Activated naive CD8-positive, alpha-beta T cell treated with anti-CD3 and anti-CD28 coated beads, Interleukin-2, amount 10 ng/mL, durations not matched to agents 7 days and 5 days (primary cell): ENCODE measurements at regions not wholly inside any gene's neighbourhood (a gene's known extent, or its start where the extent isn't known, plus 50 kb on each side); places are given as distances from the start of the nearest gene placed in this dataset.

Experiments used
- ATAC-seq: fragments of 150-1000 bp; cut with Tn5 transposase; one replicate; pipeline ENCODE4 v1.10.0; 2021; ENCODE audit warnings: low read depth, moderate library complexity
- POLR2A ChIA-PET: fragments of 350-600 bp; sonication (Branson Sonifier 250); formaldehyde crosslinking; loops from one replicate; lab custom pipeline; 2021; ENCODE audit warnings: antibody characterized with exemption; lab: Charles Lee
- DNase-seq: peaks from one replicate; pipeline ENCODE4 v3.0.0; 2021
- H3K27ac Mint-ChIP-seq: one replicate; pipeline ENCODE4 v1.8.0; 2022; ENCODE audit warnings: mild to moderate bottlenecking, mixed read lengths
- H3K27me3 Mint-ChIP-seq: one replicate; pipeline ENCODE4 v1.8.0; 2022; ENCODE audit warnings: mild to moderate bottlenecking, moderate library complexity, mixed read lengths
- H3K36me3 Mint-ChIP-seq: one replicate; pipeline ENCODE4 v1.8.0; 2021; ENCODE audit warnings: mild to moderate bottlenecking, mixed read lengths
- H3K4me1 Mint-ChIP-seq: one replicate; pipeline ENCODE4 v1.8.0; 2021; ENCODE audit warnings: mixed read lengths
- H3K4me3 Mint-ChIP-seq: one replicate; pipeline ENCODE4 v1.8.0; 2022; ENCODE audit warnings: mild to moderate bottlenecking, moderate library complexity, mixed read lengths
- H3K9me3 Mint-ChIP-seq: one replicate; pipeline ENCODE4 v1.8.0; 2021; ENCODE audit warnings: mixed read lengths

DNA sequence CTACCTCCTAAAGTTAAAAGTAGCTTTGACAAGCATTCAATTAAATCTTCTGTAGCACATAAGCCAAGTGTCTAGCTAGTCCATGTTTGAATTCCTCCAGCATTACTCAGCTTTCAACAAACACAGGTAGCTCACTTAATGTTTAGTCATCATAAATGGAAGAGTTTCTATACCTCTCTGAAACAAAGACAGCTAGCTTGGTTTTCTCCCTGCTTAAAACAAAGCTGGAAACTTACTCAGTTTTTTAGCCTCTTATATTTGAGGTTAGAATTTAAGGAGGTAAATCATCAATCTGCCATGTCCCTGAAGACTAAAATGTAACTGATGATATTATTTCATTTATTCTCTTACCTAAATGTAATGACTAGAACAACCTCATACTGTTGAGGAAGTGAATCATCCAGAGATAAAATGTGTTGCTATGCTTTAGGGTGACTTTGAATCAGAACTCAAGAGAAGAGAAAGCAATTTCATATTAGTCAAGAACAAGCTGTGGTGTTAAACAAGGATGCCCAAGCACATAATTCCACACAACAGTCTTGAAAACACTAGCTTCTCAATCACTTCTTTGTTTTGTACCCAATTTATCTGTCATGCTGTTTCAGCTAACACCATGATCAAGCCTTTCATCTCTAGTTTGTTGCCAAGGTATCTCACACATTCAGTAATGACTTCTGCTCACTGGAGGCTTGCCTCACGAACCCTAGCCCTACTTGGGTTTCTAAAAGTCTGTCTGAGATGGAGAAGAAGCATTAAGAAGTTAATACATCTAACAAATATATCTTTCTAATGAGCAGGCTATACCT is 251.9 kb downstream of the EPM2A start:
- ATAC-seq (no peak), DNase-seq (no peak)
- H3K27me3 Mint-ChIP-seq = no peaks in the 10 kb centered on the region
- POLR2A ChIA-PET = interaction anchor here (0.5 kb wide), 1 partner anchor 715 kb away, joined by 3 read pairs; no protein-coding TSS in a partner anchor
- no peak overlapping the region for H3K27ac Mint-ChIP-seq
- no peak overlapping the region for H3K4me3 Mint-ChIP-seq
- H3K9me3 Mint-ChIP-seq = peaks cover 3% of the 10 kb centered on the region
- H3K4me1 Mint-ChIP-seq = no peaks in the 10 kb centered on the region
- no peaks in the 10 kb centered on the region for H3K36me3 Mint-ChIP-seq

DNA sequence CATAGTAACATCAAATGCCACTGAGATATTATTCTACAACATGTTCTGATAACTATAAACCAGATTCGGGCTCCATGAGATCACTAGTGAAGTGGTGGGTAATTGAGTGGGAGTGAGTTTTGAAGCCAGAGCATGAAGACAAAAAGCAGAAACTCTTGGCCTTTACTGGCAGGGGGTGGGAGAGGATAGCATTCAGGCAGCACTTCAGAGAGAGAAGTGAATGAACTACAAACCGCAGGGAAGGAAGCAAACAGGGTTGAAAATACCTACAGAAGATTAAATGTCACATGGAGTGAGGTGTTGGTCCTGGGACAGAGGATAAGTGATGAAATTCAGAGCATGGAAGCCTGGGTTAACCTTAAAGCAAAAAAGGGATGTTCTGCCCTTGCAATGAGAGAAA is 250.0 kb downstream of the EPM2A start:
- peaks cover 3% of the 10 kb centered on the region for H3K9me3 Mint-ChIP-seq
- POLR2A ChIA-PET = no interaction called here
- H3K27me3 Mint-ChIP-seq = no peaks in the 10 kb centered on the region
- no peak overlapping the region for H3K4me3 Mint-ChIP-seq
- DNase-seq = no peak
- no peak overlapping the region for H3K27ac Mint-ChIP-seq
- no peaks in the 10 kb centered on the region for H3K36me3 Mint-ChIP-seq
- no peaks in the 10 kb centered on the region for H3K4me1 Mint-ChIP-seq
- no peak for ATAC-seq

DNA sequence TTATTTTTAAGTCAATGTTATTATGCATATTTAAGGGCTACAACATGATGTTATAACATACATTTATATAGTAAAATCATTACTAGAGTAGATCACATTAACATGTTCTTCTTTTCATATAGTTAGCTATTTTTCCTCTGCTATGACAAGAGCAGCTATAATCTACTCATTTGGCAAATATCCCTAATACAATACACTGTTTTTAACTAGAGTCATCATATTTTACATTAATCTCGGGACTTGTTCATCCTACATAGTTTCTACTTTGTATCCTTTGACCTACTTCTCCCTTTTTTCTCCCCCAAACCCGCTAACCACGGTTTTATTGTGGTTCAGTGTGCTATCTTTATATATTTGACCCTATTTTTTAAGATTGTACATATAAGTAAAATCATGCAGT is 249.0 kb downstream of the EPM2A start:
- Mint-ChIP-seq H3K36me3 (no peaks in the 10 kb centered on the region), H3K27me3 (no peaks in the 10 kb centered on the region), H3K4me1 (no peaks in the 10 kb centered on the region), H3K9me3 (peaks cover 3% of the 10 kb centered on the region), H3K27ac (no peak overlapping the region), H3K4me3 (no peak overlapping the region)
- no peak for DNase-seq
- POLR2A ChIA-PET = no interaction called here
- no peak for ATAC-seq

DNA sequence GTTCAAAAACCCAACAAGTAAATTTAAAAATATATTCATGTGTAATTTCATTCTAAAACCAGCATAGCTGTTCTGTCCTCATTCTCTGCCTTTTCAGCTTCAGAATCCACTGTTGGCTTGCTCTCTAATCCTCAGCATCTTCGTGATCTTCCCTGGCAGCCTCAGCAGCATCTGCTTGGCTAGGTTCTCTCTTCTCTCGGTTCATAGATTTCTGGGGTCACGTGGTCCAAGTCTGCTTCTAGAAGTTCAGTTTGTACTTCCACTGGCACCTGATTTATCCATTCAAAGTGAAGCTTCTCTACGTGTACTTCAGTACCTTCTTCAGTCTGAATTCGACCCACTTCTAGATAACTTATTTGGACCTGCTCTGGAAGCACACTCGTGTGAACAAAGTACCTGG is 245.7 kb downstream of the EPM2A start:
- no peaks in the 10 kb centered on the region for H3K4me1 Mint-ChIP-seq
- no peak for DNase-seq
- no peaks in the 10 kb centered on the region for H3K27me3 Mint-ChIP-seq
- no peaks in the 10 kb centered on the region for H3K36me3 Mint-ChIP-seq
- no peak overlapping the region for H3K27ac Mint-ChIP-seq
- H3K9me3 Mint-ChIP-seq = peaks cover 3% of the 10 kb centered on the region
- H3K4me3 Mint-ChIP-seq = no peak overlapping the region
- POLR2A ChIA-PET = no interaction called here
- ATAC-seq = no peak

DNA sequence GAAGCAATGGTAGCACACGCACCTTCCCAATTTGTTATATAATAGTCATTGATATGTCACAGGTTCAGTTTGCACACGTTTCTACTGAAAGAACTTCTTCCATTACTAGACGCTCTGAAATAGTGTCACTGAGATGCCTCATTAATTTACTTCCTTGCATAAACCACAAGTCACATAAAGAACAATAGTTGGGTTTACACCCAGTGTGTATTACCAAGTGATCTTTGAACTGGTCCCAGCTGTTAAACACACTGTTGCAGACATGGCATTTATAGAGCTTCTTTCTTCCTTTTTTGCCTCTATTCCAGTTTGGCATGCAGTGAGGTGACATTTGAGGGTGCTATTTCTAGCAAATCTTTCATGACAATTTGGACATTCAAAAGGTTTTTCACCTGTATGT is 245.3 kb downstream of the EPM2A start:
- Mint-ChIP-seq H3K9me3 (peaks cover 3% of the 10 kb centered on the region), H3K27me3 (no peaks in the 10 kb centered on the region), H3K27ac (no peak overlapping the region), H3K4me3 (no peak overlapping the region), H3K36me3 (no peaks in the 10 kb centered on the region), H3K4me1 (no peaks in the 10 kb centered on the region)
- DNase-seq (no peak), ATAC-seq (no peak)
- POLR2A ChIA-PET = no interaction called here

DNA sequence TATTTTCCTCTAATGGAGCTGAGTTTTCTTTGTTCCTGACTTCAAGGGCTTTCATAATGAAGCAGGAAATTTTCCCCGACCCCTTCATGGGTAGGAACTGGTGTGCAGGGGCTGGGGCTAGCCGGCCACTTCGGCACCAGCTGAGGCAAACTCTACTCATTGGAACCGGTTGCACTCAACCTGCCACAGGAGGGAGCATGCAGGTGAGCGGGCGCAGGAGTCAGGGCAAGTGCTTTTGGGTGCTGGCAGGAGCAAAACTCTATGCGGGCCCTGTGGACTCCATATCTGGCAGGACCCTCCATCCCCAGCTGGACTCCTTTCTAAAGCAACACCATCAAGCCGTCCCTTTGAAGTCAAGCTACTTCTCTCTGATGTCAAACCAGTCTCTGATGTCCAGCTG is 244.2 kb downstream of the EPM2A start:
- Mint-ChIP-seq H3K4me1 (no peaks in the 10 kb centered on the region), H3K27me3 (no peaks in the 10 kb centered on the region), H3K4me3 (no peak overlapping the region)

DNA sequence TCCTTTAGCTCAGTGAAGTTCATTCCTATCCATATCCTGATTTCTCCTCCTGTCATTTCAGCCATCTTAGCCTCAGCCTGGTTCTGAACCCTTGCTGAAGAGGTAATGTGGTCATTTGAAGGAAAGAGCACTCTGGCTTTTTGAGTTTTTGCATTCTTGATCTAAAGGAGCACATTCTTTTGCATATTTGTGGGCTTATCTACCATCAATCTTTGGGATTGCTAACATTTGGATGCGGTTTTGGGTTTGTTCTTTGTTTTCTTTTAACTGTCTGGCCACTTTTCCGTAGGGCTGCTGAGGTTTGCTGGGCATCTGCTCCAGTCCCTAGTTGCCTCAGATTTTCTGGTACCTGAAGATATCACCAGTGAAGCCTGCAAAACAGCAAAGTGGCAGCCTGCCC is 238.3 kb downstream of the EPM2A start:
- H3K27me3 Mint-ChIP-seq = no peaks in the 10 kb centered on the region
- H3K4me3 Mint-ChIP-seq = no peak overlapping the region
- H3K4me1 Mint-ChIP-seq = no peaks in the 10 kb centered on the region
- POLR2A ChIA-PET = no interaction called here
- H3K27ac Mint-ChIP-seq = no peak overlapping the region
- peaks cover 4% of the 10 kb centered on the region for H3K9me3 Mint-ChIP-seq
- DNase-seq = no peak
- H3K36me3 Mint-ChIP-seq = no peaks in the 10 kb centered on the region
- no peak for ATAC-seq

More for the DNA sequence above, 244.2 kb downstream of the EPM2A start:
- Mint-ChIP-seq H3K9me3 (peaks cover 4% of the 10 kb centered on the region), H3K36me3 (no peaks in the 10 kb centered on the region), H3K27ac (no peak overlapping the region)
- POLR2A ChIA-PET = no interaction called here
- ATAC-seq = no peak
- DNase-seq = no peak

DNA sequence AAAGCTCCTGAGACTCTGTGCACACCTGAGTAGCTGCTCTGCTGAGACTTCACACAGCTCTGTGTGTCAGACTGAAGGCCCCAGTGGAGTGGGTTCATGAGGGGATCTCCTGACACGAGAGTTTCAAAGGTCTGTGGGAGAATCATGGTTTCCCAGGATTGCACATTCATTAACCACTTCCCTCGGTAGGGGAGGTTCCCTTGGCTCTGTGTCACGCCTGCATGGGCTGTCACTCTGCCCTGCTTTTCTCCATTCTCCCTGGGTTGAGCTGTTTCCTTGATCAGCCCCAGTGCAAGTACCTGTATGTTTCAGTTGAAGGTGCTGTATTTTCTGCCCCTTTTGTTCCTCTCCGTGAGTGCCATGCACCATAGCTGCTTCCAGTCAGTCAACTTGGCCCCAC is 236.9 kb downstream of the EPM2A start:
- H3K27ac Mint-ChIP-seq = no peak overlapping the region
- POLR2A ChIA-PET = no interaction called here

DNA sequence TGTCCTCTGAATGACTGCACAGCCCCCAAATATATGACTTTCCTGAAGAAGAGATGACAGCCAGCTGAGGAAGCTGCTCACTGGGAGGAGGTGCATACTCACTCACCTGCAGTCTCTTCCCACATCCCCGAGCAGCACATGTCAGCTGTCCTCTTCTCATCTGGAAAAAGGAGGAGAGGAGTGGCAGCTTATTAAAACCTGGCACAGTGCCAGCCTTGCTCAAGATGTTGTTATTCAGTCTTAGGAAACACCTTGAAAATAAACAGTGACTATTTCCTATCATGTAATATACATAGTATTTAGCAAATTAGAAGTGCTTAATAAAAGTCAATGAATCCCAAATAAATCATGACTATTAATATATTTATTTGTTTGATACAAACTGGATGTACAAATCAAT is 232.9 kb downstream of the EPM2A start:
- DNase-seq (no peak), ATAC-seq (no peak)
- H3K4me1 Mint-ChIP-seq = no peaks in the 10 kb centered on the region
- POLR2A ChIA-PET = no interaction called here
- no peaks in the 10 kb centered on the region for H3K36me3 Mint-ChIP-seq
- H3K9me3 Mint-ChIP-seq = no peaks in the 10 kb centered on the region
- no peaks in the 10 kb centered on the region for H3K27me3 Mint-ChIP-seq
- H3K4me3 Mint-ChIP-seq = no peak overlapping the region
- no peak overlapping the region for H3K27ac Mint-ChIP-seq

More for the DNA sequence above, 236.9 kb downstream of the EPM2A start:
- no peaks in the 10 kb centered on the region for H3K27me3 Mint-ChIP-seq
- H3K4me3 Mint-ChIP-seq = no peak overlapping the region
- no peaks in the 10 kb centered on the region for H3K4me1 Mint-ChIP-seq
- DNase-seq (no peak), ATAC-seq (no peak)
- peaks cover 4% of the 10 kb centered on the region for H3K9me3 Mint-ChIP-seq
- no peaks in the 10 kb centered on the region for H3K36me3 Mint-ChIP-seq

DNA sequence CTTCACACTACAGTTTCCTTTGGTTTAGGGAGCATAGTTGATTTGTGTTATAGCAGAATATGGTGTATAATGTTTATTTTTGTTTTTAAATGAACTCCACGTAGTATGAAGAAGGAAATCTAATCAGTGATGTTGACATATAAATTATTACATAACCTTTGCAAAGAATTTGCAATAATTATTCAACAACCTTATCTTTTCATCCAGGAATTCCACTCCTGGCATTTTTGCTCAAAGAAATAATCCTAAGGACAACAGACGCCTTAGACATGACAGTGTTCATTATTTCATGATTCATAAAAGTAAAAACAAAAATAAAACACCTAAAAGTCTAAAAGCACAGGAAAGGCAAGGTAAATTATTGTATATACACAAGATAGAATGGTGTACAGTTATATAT is 229.2 kb downstream of the EPM2A start:
- Mint-ChIP-seq H3K9me3 (peaks cover 10% of the 10 kb centered on the region), H3K36me3 (no peaks in the 10 kb centered on the region), H3K4me1 (no peaks in the 10 kb centered on the region), H3K27me3 (no peaks in the 10 kb centered on the region), H3K4me3 (no peak overlapping the region), H3K27ac (no peak overlapping the region)
- POLR2A ChIA-PET = no interaction called here
- ATAC-seq = no peak
- DNase-seq = no peak

DNA sequence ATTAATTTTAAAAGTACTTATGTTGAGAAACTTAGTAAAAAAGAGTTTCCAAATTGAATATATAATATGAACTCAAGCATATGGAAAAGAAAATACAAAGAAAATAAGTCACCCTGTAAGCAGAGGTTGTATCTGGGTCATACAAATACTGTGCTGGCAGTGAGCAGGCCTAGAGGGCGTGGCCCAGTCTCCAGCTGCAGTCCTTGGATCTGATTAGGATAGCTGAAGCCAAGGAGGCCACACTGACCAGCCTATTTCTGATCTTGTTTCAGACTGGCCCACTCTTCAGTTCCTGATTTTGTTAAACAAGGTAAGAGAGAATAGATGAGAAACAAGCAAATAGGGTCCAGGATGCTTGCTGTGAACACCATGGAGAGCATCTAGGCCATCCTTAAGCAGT is 228.8 kb downstream of the EPM2A start:
- Mint-ChIP-seq H3K4me3 (no peak overlapping the region), H3K9me3 (peaks cover 10% of the 10 kb centered on the region), H3K27me3 (no peaks in the 10 kb centered on the region), H3K4me1 (no peaks in the 10 kb centered on the region), H3K27ac (no peak overlapping the region), H3K36me3 (no peaks in the 10 kb centered on the region)
- no peak for ATAC-seq
- no peak for DNase-seq
- POLR2A ChIA-PET = no interaction called here

DNA sequence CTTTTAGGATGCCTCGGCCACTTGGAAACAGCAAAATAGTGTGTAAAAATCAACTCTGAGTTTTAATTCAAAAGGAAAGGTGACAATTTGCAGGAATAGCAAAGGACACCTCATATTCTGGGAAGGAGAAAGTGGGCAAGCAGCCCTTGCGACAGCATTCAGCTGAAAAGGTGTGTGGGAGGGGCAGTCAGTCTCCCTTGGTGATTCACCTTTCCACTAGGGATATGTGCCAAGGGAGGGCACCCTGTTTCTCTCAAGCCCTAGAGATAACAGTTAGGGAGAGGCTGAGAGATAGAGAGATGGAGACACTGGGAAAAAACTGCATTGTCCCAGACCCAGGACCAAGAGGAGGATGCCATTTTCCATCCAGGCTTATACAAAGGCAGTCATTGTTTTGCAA is 228.1 kb downstream of the EPM2A start:
- DNase-seq (no peak), ATAC-seq (no peak)
- Mint-ChIP-seq H3K4me1 (no peaks in the 10 kb centered on the region), H3K36me3 (no peaks in the 10 kb centered on the region), H3K9me3 (peaks cover 10% of the 10 kb centered on the region), H3K4me3 (no peak overlapping the region), H3K27ac (no peak overlapping the region), H3K27me3 (no peaks in the 10 kb centered on the region)
- POLR2A ChIA-PET = no interaction called here

DNA sequence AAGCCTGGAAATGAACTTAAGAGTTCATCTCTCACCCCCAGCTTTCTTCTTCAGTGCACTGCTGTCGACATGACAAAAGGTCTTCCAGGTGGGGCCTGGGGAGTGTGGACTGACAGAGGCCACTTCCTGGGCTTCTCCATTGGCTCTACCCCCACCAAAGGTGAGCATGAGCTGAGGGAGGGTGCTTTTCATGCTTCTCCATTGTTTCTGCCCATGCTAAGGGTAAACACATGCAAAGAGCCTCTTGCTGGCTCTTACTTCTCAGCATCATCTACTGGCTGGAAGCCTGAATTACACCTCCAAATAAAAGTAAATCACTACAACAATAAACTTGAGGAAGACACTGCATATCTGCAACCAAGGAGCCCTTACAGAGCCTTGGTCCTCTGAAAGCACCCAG is 227.2 kb downstream of the EPM2A start:
- H3K4me1 Mint-ChIP-seq = no peaks in the 10 kb centered on the region
- ATAC-seq = no peak
- POLR2A ChIA-PET = no interaction called here
- H3K4me3 Mint-ChIP-seq = no peak overlapping the region
- no peak for DNase-seq
- H3K27ac Mint-ChIP-seq = no peak overlapping the region
- no peaks in the 10 kb centered on the region for H3K27me3 Mint-ChIP-seq
- no peaks in the 10 kb centered on the region for H3K36me3 Mint-ChIP-seq
- peaks cover 10% of the 10 kb centered on the region for H3K9me3 Mint-ChIP-seq

DNA sequence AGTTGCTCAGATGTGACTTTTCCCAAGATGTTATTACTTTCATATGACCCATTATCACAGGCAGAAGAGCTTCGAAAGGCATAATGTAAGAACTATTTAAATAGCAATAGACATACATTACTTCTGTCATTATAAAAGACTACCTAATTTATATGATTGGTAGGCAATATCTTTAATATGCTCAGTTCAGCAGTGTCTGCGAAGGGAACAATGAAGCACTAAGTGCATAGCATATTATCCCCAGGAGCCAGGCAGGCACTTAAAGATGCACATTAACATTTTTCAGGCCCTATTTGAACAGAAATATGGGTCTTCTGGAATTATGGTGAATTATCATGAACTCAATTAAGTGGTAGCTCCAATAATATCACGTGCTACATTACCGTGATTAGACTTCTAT is 217.8 kb downstream of the EPM2A start:
- Mint-ChIP-seq H3K9me3 (no peaks in the 10 kb centered on the region), H3K36me3 (no peaks in the 10 kb centered on the region), H3K4me3 (no peak overlapping the region), H3K4me1 (no peaks in the 10 kb centered on the region), H3K27me3 (no peaks in the 10 kb centered on the region), H3K27ac (no peak overlapping the region)
- ATAC-seq = no peak
- no peak for DNase-seq
- POLR2A ChIA-PET = no interaction called here
